Heart left ventricle (tissue), 16 donors: ENCODE measurements at regions not wholly inside any gene's neighbourhood (a gene's known extent, or its start where the extent isn't known, plus 50 kb on each side); places are given as distances from the start of the nearest gene placed in this dataset.

Experiments used
- ATAC-seq, 4 donors: fragments of 200-7000 bp; cut with Tn5 transposase; one replicate each; pipeline ENCODE4 v1.9.1; 2020 to 2022; ENCODE audit warnings: moderate library complexity in 4 of 4, mild to moderate bottlenecking in 3 of 4, moderate number of reproducible peaks in 1 of 4
- DNase-seq, 5 donors: peaks; one replicate each; pipeline ENCODE4 v3.0.0-alpha.2; 2020
- H3K27ac ChIP-seq, 12 donors: fragments of 200-600 bp; sonication (generic) in 4 of 12; one replicate each; pipeline versions ENCODE4 v1.5.0 to v1.8.0; 2016 to 2022; ENCODE audit warnings: mild to moderate bottlenecking in 2 of 12
- H3K27me3 ChIP-seq, 9 donors: fragments of 200-600 bp; sonication (generic) in 2 of 9; one replicate each; pipeline versions ENCODE4 v1.5.1 to v1.8.0; 2016 to 2022; ENCODE audit warnings: mild to moderate bottlenecking in 3 of 9
- H3K36me3 ChIP-seq, 9 donors: fragments of 200-600 bp; sonication (generic) in 2 of 9; one replicate each; pipeline versions ENCODE4 v1.5.0 to v1.8.0; 2018 to 2022; ENCODE audit warnings: mild to moderate bottlenecking in 2 of 9
- H3K4me1 ChIP-seq, 12 donors: fragments of 200-600 bp; sonication (generic) in 4 of 12; one replicate each; pipeline versions ENCODE4 v1.5.0 to v1.8.0; 2016 to 2022; ENCODE audit warnings: mild to moderate bottlenecking in 3 of 12
- H3K4me3 ChIP-seq, 12 donors: fragments of 200-600 bp; sonication (generic) in 4 of 12; one replicate each; pipeline versions ENCODE4 v1.5.0 to v1.8.0; 2017 to 2022; ENCODE audit warnings: mild to moderate bottlenecking in 9 of 12, moderate library complexity in 4 of 12
- H3K9me3 ChIP-seq, 12 donors: fragments of 200-600 bp; sonication (generic) in 4 of 12; one replicate each; pipeline versions ENCODE4 v1.5.0 to v1.8.0; 2016 to 2022; ENCODE audit warnings: mild to moderate bottlenecking in 1 of 12
- CTCF ChIP-seq, 12 donors: fragments of 200-600 bp; sonication (generic) in 4 of 12; IDR thresholded peaks; one replicate each; pipeline versions ENCODE4 v1.5.0 to v1.8.0; 2018 to 2022; ENCODE audit warnings: antibody characterized with exemption in 12 of 12, mild to moderate bottlenecking in 5 of 12
- POLR2A ChIP-seq, 2 donors: fragments of 450-650 bp; IDR thresholded peaks; one replicate each; pipeline ENCODE4 v1.6.1; 2017; ENCODE audit warnings: antibody characterized with exemption in 2 of 2, mild to moderate bottlenecking in 2 of 2, moderate library complexity in 2 of 2
- WGBS, 4 donors: extraction: QIAGEN DNeasy Blood & Tissue Kit in 2 of 4; methylation state at CpG; one replicate each; pipeline versions ENCODE4 v1.1.5 to v1.1.7; 2013 to 2018; 5-methylcytosine and 5-hydroxymethylcytosine counted together
- intact Hi-C, 10 donors: fragments of 100-400 bp; cut with DNase I; formaldehyde crosslinking; loops; one replicate each; pipeline versions ENCODE4 v1.11.1 to v1.14.2; 2022
- donor health status: ischemic (EF 13 %, LVEDD 7.1; RV severe dilation, severe dysfunction).
- donor health status: healthy with polysubstance abuse.
- donor health status: DM: no; HTN: yes; CAD: no.
- donor health status: DM: no; HTN: no; CAD: no.
- donor health status: ischemic (EF 25% LVEDD 6.9; RV normal size, moderate dysfunction).
- donor health status: ischemic (EF 25% LVEDD 5.7; RV mildly dilated, moderate dysfunction).
- donor health status: healthy.
- donor health status: DM: yes; HTN: yes; CAD: no.
- donor health status: ischemic (EF 35%, LVEDD 5.7; RV mildly dilated, moderate dysfunction).
- donor health status: nonischemic (EF 11% LVEDD 7.7; RV severe dilation, severe dysfunction).
- donor health status: DM: yes; HTN: yes; CAD: no.
- donor health status: PGD.
- donor health status: ischemic (EF 29% LVEDD 5.4; RV normal size, mild dysfunction).
- donor health status: nonischemic (EF 23%, LVEDD 6.1; RV moderate dilation, normal function).

GRCh38 chr18:44518091-44518615 lies 162.5 kb upstream of the SETBP1 start:
- Histone ChIP-seq H3K27me3 (no peaks in the 10 kb centered on the region), H3K4me1 (no peaks in the 10 kb centered on the region), H3K36me3 (no peaks in the 10 kb centered on the region), H3K4me3 (no peak overlapping the region), H3K27ac (no peak overlapping the region), H3K9me3 (no peaks in the 10 kb centered on the region)
- ATAC-seq (peak in 1 of 4 donors; percentile 38), DNase-seq (no peak)
- 72 to 81% (median 76%) methylated on average over 4 of the region's 4 CpGs for WGBS, 4 donors
- intact Hi-C loops = no loop called here
- TF ChIP-seq POLR2A (IDR thresholded peaks at IDR 0.05) = no peak
- TF ChIP-seq CTCF (IDR thresholded peaks at IDR 0.05) = no peak

- 75 to 83% (median 80%) methylated on average over 1 of the region's 1 CpG for WGBS, 4 donors
- Histone ChIP-seq H3K4me1 (no peaks in the 10 kb centered on the region), H3K36me3 (no peaks in the 10 kb centered on the region), H3K27me3 (no peaks in the 10 kb centered on the region), H3K9me3 (no peaks in the 10 kb centered on the region), H3K27ac (no peak overlapping the region), H3K4me3 (no peak overlapping the region)
- DNase-seq (no peak), ATAC-seq (no peak)
- no peak for TF ChIP-seq POLR2A (IDR thresholded peaks at IDR 0.05)
- TF ChIP-seq CTCF (IDR thresholded peaks at IDR 0.05) = no peak
- intact Hi-C loops = no loop called here
Observed at GRCh38 chr18:44518666-44519065, 162.0 kb upstream of the SETBP1 start.

- WGBS, 4 donors = 78 to 88% (median 84%) methylated on average over 3 of the region's 3 CpGs
- no peaks in the 10 kb centered on the region for H3K4me1 ChIP-seq
- H3K4me3 ChIP-seq = no peak overlapping the region
- DNase-seq = no peak
- H3K27ac ChIP-seq = no peak overlapping the region
- ATAC-seq = peak in 2 of 4 donors; percentile 20 to 58
- H3K36me3 ChIP-seq = no peaks in the 10 kb centered on the region
- H3K27me3 ChIP-seq = no peaks in the 10 kb centered on the region
- TF ChIP-seq CTCF (IDR thresholded peaks at IDR 0.05) = no peak
- intact Hi-C loops = no loop called here
- H3K9me3 ChIP-seq = no peaks in the 10 kb centered on the region
Observed at GRCh38 chr18:44520981-44521667, 159.6 kb upstream of the SETBP1 start.

GRCh38 chr18:44521668-44522022 lies 159.0 kb upstream of the SETBP1 start:
- H3K4me1 ChIP-seq = no peaks in the 10 kb centered on the region
- TF ChIP-seq CTCF (IDR thresholded peaks at IDR 0.05) = no peak
- no peak for TF ChIP-seq POLR2A (IDR thresholded peaks at IDR 0.05)
- no peak overlapping the region for H3K4me3 ChIP-seq
- no peak for DNase-seq
- H3K36me3 ChIP-seq = no peaks in the 10 kb centered on the region
- no peaks in the 10 kb centered on the region for H3K27me3 ChIP-seq
- H3K27ac ChIP-seq = no peak overlapping the region
- intact Hi-C loops = no loop called here
- no peak for ATAC-seq
- H3K9me3 ChIP-seq = no peaks in the 10 kb centered on the region
